HL-60 (cell line): ENCODE measurements at regions not wholly inside any gene's neighbourhood (a gene's known extent, or its start where the extent isn't known, plus 50 kb on each side); places are given as distances from the start of the nearest gene placed in this dataset.

Experiments used
- CTCF ChIP-seq: IDR thresholded peaks from one replicate; pipeline ENCODE4 v1.5.1; 2011; ENCODE audit warnings: low read length, control low read depth, inconsistent platforms; ENCODE audit not compliant: insufficient read depth
- GABPA ChIP-seq: IDR thresholded peaks from 2 replicates; pipeline ENCODE4 v1.6.1; 2012; ENCODE audit warnings: low read depth
- POLR2AphosphoS5 ChIP-seq: IDR thresholded peaks from 2 replicates; pipeline ENCODE4 v1.6.1; 2012; ENCODE audit warnings: low read depth
- REST ChIP-seq: IDR thresholded peaks from 2 replicates; pipeline ENCODE4 v1.6.1; 2012; ENCODE audit warnings: low read depth; ENCODE audit not compliant: insufficient replicate concordance

GRCh38 chr7:47049234-47049774, 532.6 kb downstream of the TNS3 start:
- TF ChIP-seq CTCF, result no peak
- TF ChIP-seq REST, result no peak
- TF ChIP-seq POLR2AphosphoS5, result no peak
- TF ChIP-seq GABPA, result no peak
